Motor neuron (in vitro differentiated cells): ENCODE measurements at regions not wholly inside any gene's neighbourhood (a gene's known extent, or its start where the extent isn't known, plus 50 kb on each side); places are given as distances from the start of the nearest gene placed in this dataset.
"Not testable (repeated sequence)": the region's sequence is repeated elsewhere in the genome, so short reads cannot be mapped to it uniquely, and the experiment has no call there.

Source experiments
- ATAC-seq, 8 experiments: fragments of 200-7000 bp; cut with Tn5 transposase; replicated peaks in 6 of 8; 2 replicates each; pipeline ENCODE4 v1.8.0; 2021; ENCODE audit warnings: mild to moderate bottlenecking in 8 of 8, moderate library complexity in 8 of 8
- H3K27ac ChIP-seq, 2 donors: fragments of 250-450 bp; sonication (Bioruptor Pico); 2 replicates each; pipeline ENCODE4 v1.9.0; 2021; ENCODE audit warnings: antibody characterized with exemption in 2 of 2, mild to moderate bottlenecking in 2 of 2, moderate library complexity in 1 of 2
- H3K4me1 ChIP-seq, 2 donors: fragments of 250-450 bp; sonication (Bioruptor Pico); replicated peaks in 1 of 2; 2 replicates each; pipeline ENCODE4 v1.6.1; 2021; ENCODE audit warnings: antibody characterized with exemption in 2 of 2, mild to moderate bottlenecking in 2 of 2, moderate library complexity in 1 of 2
- H3K4me3 ChIP-seq, 5 donors: fragments of 250-450 bp; sonication (Bioruptor Pico); 2 replicates each; pipeline ENCODE4 v1.9.0; 2021; ENCODE audit warnings: antibody characterized with exemption in 5 of 5, mild to moderate bottlenecking in 5 of 5, moderate library complexity in 4 of 5
- WGBS, 10 experiments: fragments of 450-650 bp; shearing (Covaris generic); methylation state at CpG; one replicate each; pipeline ENCODE4 v1.0.0; 2022; 5-methylcytosine and 5-hydroxymethylcytosine counted together
- in situ Hi-C, 9 experiments: fragments of 400-800 bp; cut with MboI; loops; one replicate each; pipeline ENCODE4 v1.15.0; 2021; ENCODE audit warnings: low sequenced_read_pairs in 9 of 9, low pct_unique_long_range_greater_than_20kb in 2 of 9; ENCODE audit not compliant: unreplicated experiment in 9 of 9

GRCh38 chr2:53347269-53347668, 420.3 kb upstream of the CHAC2 start:
- Histone ChIP-seq H3K4me3 (no peak overlapping the region), H3K27ac (no peak overlapping the region), H3K4me1 (no peaks in the 10 kb centered on the region)
- WGBS, 10 experiments = 30 to 100% (median 80%) methylated on average over 1 to 3 of the region's 3 CpGs; no CpG with 5 or more reads in 2 of the 10 experiments
- no peak for ATAC-seq
- in situ Hi-C loops = no loop called here

- no peaks in the 10 kb centered on the region for H3K4me1 ChIP-seq
- H3K27ac ChIP-seq = no peak overlapping the region
- H3K4me3 ChIP-seq = no peak overlapping the region
- WGBS, 10 experiments = 77 to 100% (median 80%) methylated on average over 1 to 4 of the region's 4 CpGs; no CpG with 5 or more reads in 1 of the 10 experiments
- in situ Hi-C loops = no loop called here
- ATAC-seq = no peak
These were observed 425.4 kb upstream of the CHAC2 start for GRCh38 chr2:53342248-53342647.

GRCh38 chr2:53334610-53335009, 433.0 kb upstream of the CHAC2 start:
- no peak for ATAC-seq
- in situ Hi-C loops = no loop called here
- WGBS, 10 experiments = 10 to 90% (median 70%) methylated on average over 2 to 4 of the region's 4 CpGs; no CpG with 5 or more reads in 1 of the 10 experiments
- no peak overlapping the region for H3K4me3 ChIP-seq
- H3K27ac ChIP-seq = no peak overlapping the region
- no peaks in the 10 kb centered on the region for H3K4me1 ChIP-seq

GRCh38 chr2:53331667-53332066, 435.9 kb upstream of the CHAC2 start:
- no peak overlapping the region for H3K27ac ChIP-seq
- 16 to 98% (median 52%) methylated on average over 1 to 2 of the region's 2 CpGs for WGBS, 10 experiments
- no peak overlapping the region for H3K4me3 ChIP-seq
- in situ Hi-C loops = no loop called here
- no peak for ATAC-seq
- H3K4me1 ChIP-seq = no peaks in the 10 kb centered on the region

GRCh38 chr2:53317861-53318260, 449.7 kb upstream of the CHAC2 start:
- in situ Hi-C loops = no loop called here
- H3K4me1 ChIP-seq = no peaks in the 10 kb centered on the region
- no peak overlapping the region for H3K4me3 ChIP-seq
- no peak overlapping the region for H3K27ac ChIP-seq
- WGBS, 10 experiments = 33 to 100% (median 50%) methylated on average over 1 to 5 of the region's 5 CpGs; no CpG with 5 or more reads in 1 of the 10 experiments
- no peak for ATAC-seq

GRCh38 chr2:53315149-53315548, 452.5 kb upstream of the CHAC2 start:
- in situ Hi-C loops = no loop called here
- WGBS, 10 experiments = 13 to 100% (median 71%) methylated on average over 1 to 3 of the region's 3 CpGs
- no peak overlapping the region for H3K27ac ChIP-seq
- H3K4me3 ChIP-seq = no peak overlapping the region
- no peak for ATAC-seq
- H3K4me1 ChIP-seq = no peaks in the 10 kb centered on the region

GRCh38 chr2:53314718-53315117, 452.9 kb upstream of the CHAC2 start:
- ATAC-seq = no peak
- H3K27ac ChIP-seq = no peak overlapping the region
- in situ Hi-C loops = no loop called here
- no peak overlapping the region for H3K4me3 ChIP-seq
- WGBS, 10 experiments = 29 to 89% (median 61%) methylated on average over 1 to 2 of the region's 2 CpGs; no CpG with 5 or more reads in 1 of the 10 experiments
- H3K4me1 ChIP-seq = no peaks in the 10 kb centered on the region

- H3K4me3 ChIP-seq, in situ Hi-C loops, H3K4me1 ChIP-seq, H3K27ac ChIP-seq, ATAC-seq: not testable (repeated sequence)
- WGBS, 10 experiments = 28 to 100% (median 76%) methylated on average over 1 to 4 of the region's 4 CpGs
These were observed 454.0 kb upstream of the CHAC2 start for GRCh38 chr2:53313644-53314043.

- 34 to 100% (median 85%) methylated on average over 1 to 4 of the region's 5 CpGs; no CpG with 5 or more reads in 1 of the 10 experiments for WGBS, 10 experiments
- Histone ChIP-seq H3K4me3 (no peak overlapping the region), H3K27ac (no peak overlapping the region), H3K4me1 (no peaks in the 10 kb centered on the region)
- in situ Hi-C loops = no loop called here
- peak in 6 of 8 experiments; percentile 39 to 87 (median 77) for ATAC-seq
These were observed 454.9 kb upstream of the CHAC2 start for GRCh38 chr2:53312721-53313120.

GRCh38 chr2:53312181-53312580, 455.4 kb upstream of the CHAC2 start:
- Histone ChIP-seq H3K4me1 (no peaks in the 10 kb centered on the region), H3K27ac (no peak overlapping the region), H3K4me3 (no peak overlapping the region)
- in situ Hi-C loops = no loop called here
- WGBS, 10 experiments = 20 to 100% (median 71%) methylated on average over 1 to 5 of the region's 5 CpGs; no CpG with 5 or more reads in 2 of the 10 experiments
- ATAC-seq = no peak

- Histone ChIP-seq H3K27ac (no peak overlapping the region), H3K4me1 (no peaks in the 10 kb centered on the region), H3K4me3 (no peak overlapping the region)
- no peak for ATAC-seq
- in situ Hi-C loops = no loop called here
- WGBS, 10 experiments = 23 to 95% (median 83%) methylated on average over 3 to 4 of the region's 4 CpGs
These were observed 464.5 kb upstream of the CHAC2 start for GRCh38 chr2:53303012-53303578.

GRCh38 chr2:53302455-53302854, 465.1 kb upstream of the CHAC2 start:
- in situ Hi-C loops = no loop called here
- H3K4me3 ChIP-seq = no peak overlapping the region
- WGBS, 10 experiments = 38 to 100% (median 90%) methylated on average over 1 of the region's 1 CpG; no CpG with 5 or more reads in 3 of the 10 experiments
- no peak for ATAC-seq
- no peak overlapping the region for H3K27ac ChIP-seq
- H3K4me1 ChIP-seq = no peaks in the 10 kb centered on the region

- in situ Hi-C loops = no loop called here
- Histone ChIP-seq H3K4me3 (no peak overlapping the region), H3K4me1 (peaks cover 2 to 4% of the 10 kb centered on the region in 2 donors), H3K27ac (no peak overlapping the region)
- no peak for ATAC-seq
These were observed 478.1 kb upstream of the CHAC2 start for GRCh38 chr2:53289309-53290006.

- no peak overlapping the region for H3K27ac ChIP-seq
- in situ Hi-C loops = no loop called here
- 60 to 100% (median 90%) methylated on average over 1 to 2 of the region's 2 CpGs; no CpG with 5 or more reads in 5 of the 10 experiments for WGBS, 10 experiments
- peaks cover 17 to 25% of the 10 kb centered on the region in 2 donors for H3K4me1 ChIP-seq
- H3K4me3 ChIP-seq = no peak overlapping the region
- peak in 5 of 8 experiments; percentile 64 to 87 (median 74) for ATAC-seq
These were observed 481.3 kb upstream of the CHAC2 start for GRCh38 chr2:53286345-53286744.
